DND-41 (cell line): ENCODE measurements at regions not wholly inside any gene's neighbourhood (a gene's known extent, or its start where the extent isn't known, plus 50 kb on each side); places are given as distances from the start of the nearest gene placed in this dataset.

ENCODE experiments used
- ATAC-seq: fragments of 200-7000 bp; cut with Tn5 transposase; 3 replicates; pipeline ENCODE4 v1.9.1; 2021; ENCODE audit warnings: low read depth; ENCODE audit not compliant: insufficient read depth
- DNase-seq: peaks from one replicate; pipeline ENCODE4 v3.0.0-alpha.2; 2020
- H2AFZ ChIP-seq: 2 replicates; pipeline ENCODE4 v1.6.0; 2012; ENCODE audit warnings: low read depth, low read length
- H3K27ac ChIP-seq: 2 replicates; pipeline ENCODE4 v1.5.1; 2012; ENCODE audit warnings: low read length, inconsistent platforms
- H3K27me3 ChIP-seq: fragments of 200-600 bp; sonication (generic); 2 replicates; pipeline ENCODE4 v1.6.0; 2012; ENCODE audit warnings: low read length, mild to moderate bottlenecking, inconsistent platforms; ENCODE audit not compliant: insufficient read depth, poor library complexity
- H3K36me3 ChIP-seq: 2 replicates; pipeline ENCODE4 v1.5.1; 2012; ENCODE audit warnings: low read length, inconsistent platforms; ENCODE audit not compliant: insufficient read depth
- H3K4me1 ChIP-seq: 2 replicates; pipeline ENCODE4 v1.5.1; 2012; ENCODE audit warnings: mild to moderate bottlenecking, low read length; ENCODE audit not compliant: insufficient read depth
- H3K4me2 ChIP-seq: 2 replicates; pipeline ENCODE4 v1.6.0; 2012; ENCODE audit warnings: mild to moderate bottlenecking, moderate library complexity, low read length, inconsistent platforms; ENCODE audit not compliant: insufficient read depth
- H3K4me3 ChIP-seq, 2 experiments: fragments of 200-600 bp in 1 of 2; shearing (Covaris generic) in 1 of 2; 2 replicates each; pipeline ENCODE4 v1.5.1; 2012 to 2016; ENCODE audit warnings: inconsistent platforms in 2 of 2, low read length in 2 of 2, mild to moderate bottlenecking in 2 of 2, low read depth in 1 of 2, moderate library complexity in 1 of 2
- H3K79me2 ChIP-seq: 2 replicates; pipeline ENCODE4 v1.6.0; 2012; ENCODE audit warnings: low read length, inconsistent platforms; ENCODE audit not compliant: insufficient read depth
- H3K9ac ChIP-seq: 2 replicates; pipeline ENCODE4 v1.6.0; 2012; ENCODE audit warnings: low read depth, mild to moderate bottlenecking, inconsistent platforms, low read length, moderate library complexity
- H3K9me3 ChIP-seq: 2 replicates; pipeline ENCODE4 v1.5.1; 2012; ENCODE audit warnings: low read length, moderate library complexity, mild to moderate bottlenecking, inconsistent platforms; ENCODE audit not compliant: insufficient read depth, severe bottlenecking
- H4K20me1 ChIP-seq: 2 replicates; pipeline ENCODE4 v1.6.0; 2012; ENCODE audit warnings: low read length; ENCODE audit not compliant: insufficient read depth
- EZH2 ChIP-seq: IDR thresholded peaks from 3 replicates; pipeline ENCODE4 v1.6.1; 2012; ENCODE audit warnings: borderline replicate concordance, low read depth, mild to moderate bottlenecking, moderate library complexity, low read length, inconsistent platforms; ENCODE audit not compliant: severe bottlenecking
- TF ChIP-seq, protein P1 (sequence below): IDR thresholded peaks from 2 replicates; pipeline ENCODE4 v1.5.1; 2012; ENCODE audit warnings: borderline replicate concordance, low read length, moderate library complexity, mild to moderate bottlenecking; ENCODE audit not compliant: poor library complexity, severe bottlenecking; ENCODE audit errors: extremely low read depth

DNA sequence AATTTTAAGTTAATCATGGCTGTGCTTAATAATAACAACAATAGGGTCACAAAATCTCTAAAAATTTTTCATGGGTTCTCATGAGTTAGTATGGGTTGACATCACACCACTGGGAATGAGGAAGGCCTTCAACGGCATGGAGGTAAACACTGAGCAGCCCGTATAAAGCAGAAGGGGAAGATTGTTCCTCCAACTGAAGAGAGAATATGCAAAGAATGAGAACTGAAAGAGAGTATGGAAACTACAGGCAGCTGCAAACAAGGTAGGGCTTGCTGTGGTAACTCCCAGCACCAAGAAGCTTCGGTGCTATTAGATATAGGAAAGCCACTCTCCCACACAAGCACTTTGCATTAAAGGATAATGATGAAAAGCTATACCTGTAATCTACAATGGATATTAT is 1242.3 kb upstream of the CELF4 start:
- H3K27ac ChIP-seq: no peak overlapping the region
- no peak for ATAC-seq
- no peak overlapping the region for H3K9ac ChIP-seq
- no peak overlapping the region for H2AFZ ChIP-seq
- H3K9me3 ChIP-seq: no peaks in the 10 kb centered on the region
- TF ChIP-seq EZH2: no peak
- TF ChIP-seq, protein P1, sequence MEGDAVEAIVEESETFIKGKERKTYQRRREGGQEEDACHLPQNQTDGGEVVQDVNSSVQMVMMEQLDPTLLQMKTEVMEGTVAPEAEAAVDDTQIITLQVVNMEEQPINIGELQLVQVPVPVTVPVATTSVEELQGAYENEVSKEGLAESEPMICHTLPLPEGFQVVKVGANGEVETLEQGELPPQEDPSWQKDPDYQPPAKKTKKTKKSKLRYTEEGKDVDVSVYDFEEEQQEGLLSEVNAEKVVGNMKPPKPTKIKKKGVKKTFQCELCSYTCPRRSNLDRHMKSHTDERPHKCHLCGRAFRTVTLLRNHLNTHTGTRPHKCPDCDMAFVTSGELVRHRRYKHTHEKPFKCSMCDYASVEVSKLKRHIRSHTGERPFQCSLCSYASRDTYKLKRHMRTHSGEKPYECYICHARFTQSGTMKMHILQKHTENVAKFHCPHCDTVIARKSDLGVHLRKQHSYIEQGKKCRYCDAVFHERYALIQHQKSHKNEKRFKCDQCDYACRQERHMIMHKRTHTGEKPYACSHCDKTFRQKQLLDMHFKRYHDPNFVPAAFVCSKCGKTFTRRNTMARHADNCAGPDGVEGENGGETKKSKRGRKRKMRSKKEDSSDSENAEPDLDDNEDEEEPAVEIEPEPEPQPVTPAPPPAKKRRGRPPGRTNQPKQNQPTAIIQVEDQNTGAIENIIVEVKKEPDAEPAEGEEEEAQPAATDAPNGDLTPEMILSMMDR: no peak
- H3K79me2 ChIP-seq: no peaks in the 10 kb centered on the region
- no peak overlapping the region for H3K4me3 ChIP-seq
- DNase-seq: no peak
- no peak overlapping the region for H3K4me2 ChIP-seq
- no peaks in the 10 kb centered on the region for H4K20me1 ChIP-seq
- H3K36me3 ChIP-seq: no peaks in the 10 kb centered on the region
- no peaks in the 10 kb centered on the region for H3K27me3 ChIP-seq
- H3K4me1 ChIP-seq: no peaks in the 10 kb centered on the region

DNA sequence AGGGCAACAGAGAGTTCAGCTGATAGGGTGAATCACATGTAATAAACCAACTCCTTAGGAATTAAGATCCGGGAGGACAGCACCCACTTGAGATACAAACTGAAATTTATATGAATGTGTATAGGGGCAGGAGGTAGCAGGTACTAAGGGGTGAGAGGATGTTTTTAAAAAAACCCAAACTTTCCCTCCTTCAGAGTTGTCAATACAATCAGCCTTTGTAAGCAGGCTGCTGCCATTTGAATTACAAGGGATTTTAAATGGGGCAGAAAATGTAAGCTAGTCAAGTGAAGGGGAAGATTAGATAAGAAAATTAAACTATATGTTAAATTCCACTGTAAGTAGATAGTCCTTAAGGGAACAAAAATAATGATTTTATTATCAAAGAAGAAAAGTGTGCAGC is 1239.7 kb upstream of the CELF4 start:
- H3K4me2 ChIP-seq: no peak overlapping the region
- no peaks in the 10 kb centered on the region for H4K20me1 ChIP-seq
- no peak overlapping the region for H3K27ac ChIP-seq
- H3K9ac ChIP-seq: no peak overlapping the region
- no peak for TF ChIP-seq EZH2
- TF ChIP-seq, protein P1: no peak
- H2AFZ ChIP-seq: no peak overlapping the region
- H3K9me3 ChIP-seq: no peaks in the 10 kb centered on the region
- H3K27me3 ChIP-seq: no peaks in the 10 kb centered on the region
- H3K4me1 ChIP-seq: no peaks in the 10 kb centered on the region
- H3K4me3 ChIP-seq: no peak overlapping the region
- DNase-seq (no peak), ATAC-seq (no peak)
- no peaks in the 10 kb centered on the region for H3K79me2 ChIP-seq
- H3K36me3 ChIP-seq: no peaks in the 10 kb centered on the region

DNA sequence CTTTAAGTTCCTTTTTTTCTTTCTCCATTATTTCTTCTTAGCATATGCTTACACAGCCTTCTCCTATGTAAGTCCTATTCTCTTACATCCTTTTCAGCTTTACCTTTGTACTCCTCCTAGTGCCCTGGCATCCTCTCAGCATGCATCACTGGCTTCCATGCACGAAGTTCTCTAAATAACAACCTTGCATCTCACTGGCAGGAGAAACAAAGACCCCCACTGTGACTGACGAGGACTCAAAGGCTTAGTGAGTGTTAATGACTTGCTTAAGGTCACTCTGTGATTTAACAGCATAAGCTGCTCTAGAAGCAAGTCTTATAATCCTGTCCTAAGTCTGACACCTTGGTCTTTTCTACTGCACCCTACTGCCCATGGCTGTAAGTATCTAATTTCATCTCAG is 1236.0 kb upstream of the CELF4 start:
- no peak for ATAC-seq
- no peak overlapping the region for H2AFZ ChIP-seq
- no peaks in the 10 kb centered on the region for H3K27me3 ChIP-seq
- no peak overlapping the region for H3K4me3 ChIP-seq
- no peaks in the 10 kb centered on the region for H3K79me2 ChIP-seq
- TF ChIP-seq, protein P1: no peak
- no peak for TF ChIP-seq EZH2
- DNase-seq: no peak
- H3K4me1 ChIP-seq: no peaks in the 10 kb centered on the region
- H4K20me1 ChIP-seq: no peaks in the 10 kb centered on the region
- H3K9me3 ChIP-seq: peaks cover 5% of the 10 kb centered on the region
- no peaks in the 10 kb centered on the region for H3K36me3 ChIP-seq
- H3K4me2 ChIP-seq: no peak overlapping the region
- H3K9ac ChIP-seq: no peak overlapping the region
- H3K27ac ChIP-seq: no peak overlapping the region

DNA sequence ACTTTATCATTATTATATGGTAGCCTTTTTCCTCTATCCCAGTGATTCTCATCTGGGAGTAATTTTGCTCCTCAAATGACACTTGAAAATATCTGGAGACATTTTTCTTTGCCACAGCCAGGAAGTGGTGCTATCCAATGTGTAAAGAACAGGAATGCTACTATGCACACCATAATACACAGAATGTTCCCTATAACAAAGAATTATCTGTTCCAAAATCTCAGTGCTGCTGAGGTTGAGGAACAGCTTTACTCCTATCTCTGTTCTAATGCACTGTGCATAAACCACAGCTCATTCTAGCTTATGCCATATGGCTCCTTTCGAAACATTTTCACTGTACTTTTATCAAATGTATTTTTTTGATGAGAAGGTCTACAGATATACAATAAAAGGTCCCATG is 1231.2 kb upstream of the CELF4 start:
- DNase-seq (no peak), ATAC-seq (no peak)
- no peaks in the 10 kb centered on the region for H3K4me1 ChIP-seq
- no peak overlapping the region for H3K4me3 ChIP-seq
- no peak for TF ChIP-seq EZH2
- TF ChIP-seq, protein P1: no peak
- H3K79me2 ChIP-seq: no peaks in the 10 kb centered on the region
- H3K4me2 ChIP-seq: no peak overlapping the region
- no peaks in the 10 kb centered on the region for H3K27me3 ChIP-seq
- H2AFZ ChIP-seq: no peak overlapping the region
- H3K27ac ChIP-seq: no peak overlapping the region
- H4K20me1 ChIP-seq: no peaks in the 10 kb centered on the region
- H3K9ac ChIP-seq: no peak overlapping the region
- peaks cover 5% of the 10 kb centered on the region for H3K9me3 ChIP-seq
- H3K36me3 ChIP-seq: no peaks in the 10 kb centered on the region
